ENCODE measurements at regions not wholly inside any gene's neighbourhood (a gene's known extent, or its start where the extent isn't known, plus 50 kb on each side); places are given as distances from the start of the nearest gene placed in this dataset.
"Not testable (repeated sequence)": the region's sequence is repeated elsewhere in the genome, so short reads cannot be mapped to it uniquely, and the experiment has no call there.

GRCh38 chr7:128561116-128561722 lies 84.7 kb downstream of the METTL2B start:
- FAIRE-seq = peak; percentile 62
- not testable (repeated sequence) for DNase-seq (ENCODE audit: extremely low spot score, insufficient read length, low read depth)

GRCh38 chr7:128562795-128563194 lies 86.2 kb downstream of the METTL2B start:
- not testable (repeated sequence) for FAIRE-seq; DNase-seq (ENCODE audit: extremely low spot score, insufficient read length, low read depth)

- DNase-seq (ENCODE audit: extremely low spot score, insufficient read length, low read depth); FAIRE-seq: not testable (repeated sequence)
These were observed 87.7 kb downstream of the METTL2B start for GRCh38 chr7:128564123-128564700.

GRCh38 chr7:128564932-128565864 lies 88.7 kb downstream of the METTL2B start:
- not testable (repeated sequence) for DNase-seq (ENCODE audit: extremely low spot score, insufficient read length, low read depth); FAIRE-seq

GRCh38 chr7:128575277-128575676 lies 96.8 kb upstream of the GARIN1A start:
- not testable (repeated sequence) for FAIRE-seq; DNase-seq (ENCODE audit: extremely low spot score, insufficient read length, low read depth)

GRCh38 chr7:128576953-128577352 lies 95.1 kb upstream of the GARIN1A start:
- not testable (repeated sequence) for FAIRE-seq; DNase-seq (ENCODE audit: extremely low spot score, insufficient read length, low read depth)

GRCh38 chr7:128579843-128580242 lies 92.2 kb upstream of the GARIN1A start:
- not testable (repeated sequence) for FAIRE-seq

GRCh38 chr7:128581100-128581499 lies 91.0 kb upstream of the GARIN1A start:
- not testable (repeated sequence) for DNase-seq (ENCODE audit: extremely low spot score, insufficient read length, low read depth); FAIRE-seq

More at GRCh38 chr7:128579843-128580242, 92.2 kb upstream of the GARIN1A start:
- not testable (repeated sequence) for DNase-seq (ENCODE audit: extremely low spot score, insufficient read length, low read depth)

GRCh38 chr7:128581825-128582561 lies 90.1 kb upstream of the GARIN1A start:
- not testable (repeated sequence) for DNase-seq (ENCODE audit: extremely low spot score, insufficient read length, low read depth)

GRCh38 chr7:128586715-128587114 lies 85.4 kb upstream of the GARIN1A start:
- not testable (repeated sequence) for DNase-seq (ENCODE audit: extremely low spot score, insufficient read length, low read depth); FAIRE-seq

More at GRCh38 chr7:128581825-128582561, 90.1 kb upstream of the GARIN1A start:
- not testable (repeated sequence) for FAIRE-seq

GRCh38 chr7:128591705-128592104 lies 80.4 kb upstream of the GARIN1A start:
- no peak for FAIRE-seq
- no peak for DNase-seq (ENCODE audit: extremely low spot score, insufficient read length, low read depth)

- DNase-seq (ENCODE audit: extremely low spot score, insufficient read length, low read depth); FAIRE-seq: not testable (repeated sequence)
These were observed 79.9 kb upstream of the GARIN1A start for GRCh38 chr7:128592209-128592608.

GRCh38 chr7:128594061-128594460 lies 78.0 kb upstream of the GARIN1A start:
- DNase-seq (ENCODE audit: extremely low spot score, insufficient read length, low read depth); FAIRE-seq: not testable (repeated sequence)

- DNase-seq (ENCODE audit: extremely low spot score, insufficient read length, low read depth); FAIRE-seq: not testable (repeated sequence)
These were observed 75.6 kb upstream of the GARIN1A start for GRCh38 chr7:128596336-128597128.

GRCh38 chr7:128598946-128599345 lies 73.1 kb upstream of the GARIN1A start:
- FAIRE-seq; DNase-seq (ENCODE audit: extremely low spot score, insufficient read length, low read depth): not testable (repeated sequence)

- DNase-seq (ENCODE audit: extremely low spot score, insufficient read length, low read depth) = not testable (repeated sequence)
These were observed 63.2 kb upstream of the GARIN1A start for GRCh38 chr7:128608678-128609421.

GRCh38 chr7:128613366-128613765 lies 58.7 kb upstream of the GARIN1A start:
- DNase-seq (ENCODE audit: extremely low spot score, insufficient read length, low read depth); FAIRE-seq: not testable (repeated sequence)

More at GRCh38 chr7:128608678-128609421, 63.2 kb upstream of the GARIN1A start:
- peak; percentile 97 for FAIRE-seq

- not testable (repeated sequence) for FAIRE-seq; DNase-seq (ENCODE audit: extremely low spot score, insufficient read length, low read depth)
These were observed 57.3 kb upstream of the GARIN1A start for GRCh38 chr7:128614812-128615211.

All from GM18507 (cell line).